NCI-H510A treated with DMSO at 0.1 percent for 48 hours (cell line): ENCODE measurements at regions not wholly inside any gene's neighbourhood (a gene's known extent, or its start where the extent isn't known, plus 50 kb on each side); places are given as distances from the start of the nearest gene placed in this dataset.
"Not testable (repeated sequence)": the region's sequence is repeated elsewhere in the genome, so short reads cannot be mapped to it uniquely, and the experiment has no call there.

Source experiments
- DNase-seq: peaks from one replicate; lab custom pipeline; 2025; lab: John Stamatoyannopoulos, UW

DNA sequence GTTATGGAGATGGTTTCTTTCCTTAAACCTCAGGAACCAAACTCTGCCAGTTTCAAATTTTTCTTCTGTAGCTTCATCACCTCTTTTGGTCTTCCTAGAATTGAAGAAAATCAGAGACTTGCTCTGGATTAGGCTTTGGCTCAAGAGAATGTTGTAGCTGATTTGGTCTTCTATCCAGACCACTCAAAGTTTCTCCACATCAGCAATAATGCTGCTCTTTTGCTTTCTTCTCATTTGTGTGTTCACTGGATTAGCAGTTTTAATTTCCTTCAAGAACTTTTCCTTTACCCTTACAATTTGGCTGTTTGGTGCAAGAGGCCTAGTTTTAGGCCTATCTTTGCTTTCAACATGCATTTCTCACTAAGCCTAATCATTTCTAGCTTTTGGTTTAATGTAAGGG, 78.1 kb upstream of the PLCB4 start:
- no peak for DNase-seq

DNA sequence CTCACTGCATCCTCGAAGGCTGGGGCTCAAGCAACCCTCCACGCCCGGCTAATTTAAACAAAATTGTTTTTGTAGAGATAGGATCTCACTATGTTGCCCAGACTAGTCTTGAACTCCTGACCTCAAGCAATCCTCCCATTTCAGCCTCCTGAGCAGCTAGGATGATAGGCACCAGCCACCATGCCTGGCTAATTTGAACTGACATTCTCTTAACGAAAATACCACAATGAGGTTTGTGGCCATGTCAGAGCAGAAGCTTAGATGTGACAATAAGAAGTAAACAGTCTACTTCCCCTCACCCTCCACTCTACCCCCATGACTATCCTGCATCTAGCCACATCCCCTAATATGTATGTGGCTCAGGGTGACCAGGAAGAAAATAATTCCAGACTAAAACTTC, 74.8 kb upstream of the PLCB4 start:
- no peak for DNase-seq

DNA sequence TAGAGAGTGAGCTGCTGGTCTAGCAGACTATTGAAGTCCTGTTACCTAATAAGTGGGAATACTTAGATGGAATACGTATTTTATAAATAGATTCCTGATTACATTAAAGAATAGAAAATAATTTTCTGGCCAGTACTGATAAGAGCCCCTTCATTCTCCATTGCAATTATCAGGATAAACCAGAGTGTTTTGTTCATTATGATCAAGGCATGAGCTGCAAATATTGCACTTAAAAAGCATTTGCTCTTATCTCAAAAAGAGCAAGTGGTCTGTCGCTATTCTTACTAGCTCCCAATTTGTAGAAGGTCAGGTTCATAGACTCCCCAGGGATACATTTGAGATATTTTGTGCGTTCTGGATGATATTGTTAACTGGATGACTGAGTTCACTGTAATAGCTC, 73.1 kb upstream of the PLCB4 start:
- DNase-seq = no peak

DNA sequence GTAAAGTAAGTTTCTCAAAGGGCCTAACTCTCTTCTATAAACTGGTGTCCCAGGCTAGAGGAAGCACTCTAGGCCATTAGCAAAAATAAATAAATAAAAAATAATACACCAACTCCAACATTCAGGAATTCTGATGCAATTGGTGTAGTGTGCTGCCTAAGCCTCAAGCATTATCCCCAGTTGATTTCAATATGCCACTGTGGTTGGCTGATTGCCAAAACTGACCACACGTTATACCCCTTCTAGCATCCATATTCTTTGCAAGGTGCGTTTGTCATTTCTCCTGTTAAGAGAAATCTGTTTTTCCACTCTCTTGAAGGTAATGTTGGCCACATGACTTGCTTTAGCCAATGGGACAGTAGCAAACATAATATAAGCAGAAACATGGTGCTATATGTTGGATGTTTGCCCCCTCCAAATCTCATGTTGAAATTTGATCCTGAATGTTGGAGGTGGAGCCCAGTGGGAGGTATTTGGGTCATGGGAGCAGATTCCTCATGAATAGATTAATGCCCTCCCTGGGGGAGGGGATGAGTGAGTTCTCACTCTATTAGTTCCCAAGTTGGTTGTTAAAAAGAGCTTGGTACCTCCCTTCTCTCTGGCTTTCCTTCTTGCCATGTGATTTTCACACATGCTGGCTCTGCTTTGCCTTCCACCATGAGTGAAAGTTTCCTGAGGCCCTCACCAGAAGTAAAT, 71.9 kb upstream of the PLCB4 start:
- DNase-seq = no peak

GRCh38 chr20:8997701-8998117, 71.2 kb upstream of the PLCB4 start:
- DNase-seq = no peak

- DNase-seq = no peak
Measured at GRCh38 chr20:9011121-9011520, 57.8 kb upstream of the PLCB4 start.

GRCh38 chr20:9015232-9015983, 53.5 kb upstream of the PLCB4 start:
- DNase-seq = not testable (repeated sequence)

GRCh38 chr20:9015984-9016324, 52.9 kb upstream of the PLCB4 start:
- DNase-seq = no peak

GRCh38 chr20:9018346-9018745, 50.5 kb upstream of the PLCB4 start:
- DNase-seq = no peak
